ENCODE measurements at regions not wholly inside any gene's neighbourhood (a gene's known extent, or its start where the extent isn't known, plus 50 kb on each side); places are given as distances from the start of the nearest gene placed in this dataset.

GRCh38 chr3:68334367-68334986 lies 597.9 kb downstream of the TAFA4 start:
- DNase-seq (no peak), ATAC-seq (ENCODE audit: low read depth in 2 of 2) (no peak)
- Mint-ChIP-seq H3K4me1 (no peaks in the 10 kb centered on the region), H3K36me3 (no peaks in the 10 kb centered on the region), H3K4me3 (no peak overlapping the region), H3K27ac (no peak overlapping the region), H3K9me3 (peaks cover 0 to 12% (median 3%) of the 10 kb centered on the region in 7 donors), H3K27me3 (no peaks in the 10 kb centered on the region)

- no peak overlapping the region for H3K27ac Mint-ChIP-seq
These were observed 604.3 kb downstream of the TAFA4 start for GRCh38 chr3:68328049-68328448.

GRCh38 chr3:68315964-68316363 lies 616.4 kb downstream of the TAFA4 start:
- Mint-ChIP-seq H3K9me3 (peaks cover 0 to 20% (median 6%) of the 10 kb centered on the region in 7 donors), H3K27me3 (no peaks in the 10 kb centered on the region), H3K4me3 (no peak overlapping the region), H3K27ac (no peak overlapping the region), H3K4me1 (no peaks in the 10 kb centered on the region), H3K36me3 (no peaks in the 10 kb centered on the region)
- DNase-seq (no peak), ATAC-seq (ENCODE audit: low read depth in 2 of 2) (no peak)

More at GRCh38 chr3:68328049-68328448, 604.3 kb downstream of the TAFA4 start:
- Mint-ChIP-seq H3K9me3 (peaks cover 0 to 5% (median 0%) of the 10 kb centered on the region in 7 donors), H3K36me3 (no peaks in the 10 kb centered on the region), H3K4me1 (no peaks in the 10 kb centered on the region), H3K27me3 (no peaks in the 10 kb centered on the region), H3K4me3 (no peak overlapping the region)
- no peak for ATAC-seq (ENCODE audit: low read depth in 2 of 2)
- no peak for DNase-seq

- DNase-seq, result no peak
- Mint-ChIP-seq H3K9me3 (peaks cover 0 to 23% (median 6%) of the 10 kb centered on the region in 7 donors), H3K4me1 (no peaks in the 10 kb centered on the region), H3K36me3 (no peaks in the 10 kb centered on the region), H3K4me3 (no peak overlapping the region), H3K27me3 (no peaks in the 10 kb centered on the region), H3K27ac (no peak overlapping the region)
- ATAC-seq (ENCODE audit: low read depth in 2 of 2), result no peak
These were observed 616.8 kb downstream of the TAFA4 start for GRCh38 chr3:68315546-68315945.

GRCh38 chr3:68306571-68306970 lies 625.8 kb downstream of the TAFA4 start:
- peak overlapping the region in 1 of 8 donors; percentile 41 for H3K4me3 Mint-ChIP-seq
- H3K27ac Mint-ChIP-seq, result no peak overlapping the region
- no peak for DNase-seq

GRCh38 chr3:68295457-68295856 lies 636.9 kb downstream of the TAFA4 start:
- Mint-ChIP-seq H3K4me1 (no peaks in the 10 kb centered on the region), H3K27ac (no peak overlapping the region), H3K36me3 (no peaks in the 10 kb centered on the region), H3K27me3 (no peaks in the 10 kb centered on the region), H3K9me3 (peaks cover 0 to 5% (median 3%) of the 10 kb centered on the region in 7 donors), H3K4me3 (no peak overlapping the region)
- no peak for ATAC-seq (ENCODE audit: low read depth in 2 of 2)
- DNase-seq, result no peak

More at GRCh38 chr3:68306571-68306970, 625.8 kb downstream of the TAFA4 start:
- Mint-ChIP-seq H3K9me3 (peaks cover 0 to 8% (median 2%) of the 10 kb centered on the region in 7 donors), H3K27me3 (no peaks in the 10 kb centered on the region), H3K36me3 (no peaks in the 10 kb centered on the region), H3K4me1 (no peaks in the 10 kb centered on the region)
- no peak for ATAC-seq (ENCODE audit: low read depth in 2 of 2)

GRCh38 chr3:68290333-68290732 lies 635.9 kb upstream of the SUCLG2 start:
- H3K4me3 Mint-ChIP-seq, result no peak overlapping the region
- H3K4me1 Mint-ChIP-seq, result no peaks in the 10 kb centered on the region
- H3K27ac Mint-ChIP-seq, result no peak overlapping the region
- no peaks in the 10 kb centered on the region for H3K27me3 Mint-ChIP-seq
- ATAC-seq (ENCODE audit: low read depth in 2 of 2) (no peak), DNase-seq (no peak)
- H3K9me3 Mint-ChIP-seq, result peaks cover 0 to 3% (median 0%) of the 10 kb centered on the region in 7 donors
- H3K36me3 Mint-ChIP-seq, result no peaks in the 10 kb centered on the region

- Mint-ChIP-seq H3K4me1 (no peaks in the 10 kb centered on the region), H3K36me3 (no peaks in the 10 kb centered on the region), H3K9me3 (peaks cover 0 to 3% (median 0%) of the 10 kb centered on the region in 7 donors), H3K27me3 (no peaks in the 10 kb centered on the region), H3K27ac (peak overlapping the region in 1 of 6 donors; percentile 33), H3K4me3 (no peak overlapping the region)
- DNase-seq (no peak), ATAC-seq (ENCODE audit: low read depth in 2 of 2) (no peak)
These were observed 633.7 kb upstream of the SUCLG2 start for GRCh38 chr3:68288085-68288484.

GRCh38 chr3:68287101-68287500 lies 632.7 kb upstream of the SUCLG2 start:
- peaks cover 0 to 5% (median 0%) of the 10 kb centered on the region in 7 donors for H3K9me3 Mint-ChIP-seq
- no peak overlapping the region for H3K4me3 Mint-ChIP-seq
- H3K27me3 Mint-ChIP-seq, result no peaks in the 10 kb centered on the region
- H3K27ac Mint-ChIP-seq, result no peak overlapping the region
- DNase-seq, result no peak
- H3K36me3 Mint-ChIP-seq, result no peaks in the 10 kb centered on the region
- ATAC-seq (ENCODE audit: low read depth in 2 of 2), result no peak
- H3K4me1 Mint-ChIP-seq, result no peaks in the 10 kb centered on the region

- DNase-seq (no peak), ATAC-seq (ENCODE audit: low read depth in 2 of 2) (no peak)
- peaks cover 0 to 4% (median 0%) of the 10 kb centered on the region in 3 donors for H3K27me3 Mint-ChIP-seq
- peaks cover 0 to 4% (median 0%) of the 10 kb centered on the region in 7 donors for H3K9me3 Mint-ChIP-seq
- no peaks in the 10 kb centered on the region for H3K4me1 Mint-ChIP-seq
- no peak overlapping the region for H3K27ac Mint-ChIP-seq
- H3K4me3 Mint-ChIP-seq, result no peak overlapping the region
- H3K36me3 Mint-ChIP-seq, result no peaks in the 10 kb centered on the region
These were observed 619.9 kb upstream of the SUCLG2 start for GRCh38 chr3:68274286-68274685.

GRCh38 chr3:68271145-68271544 lies 616.7 kb upstream of the SUCLG2 start:
- Mint-ChIP-seq H3K36me3 (no peaks in the 10 kb centered on the region), H3K4me1 (no peaks in the 10 kb centered on the region), H3K9me3 (peaks cover 0 to 7% (median 0%) of the 10 kb centered on the region in 7 donors), H3K27me3 (no peaks in the 10 kb centered on the region), H3K27ac (no peak overlapping the region), H3K4me3 (no peak overlapping the region)
- DNase-seq (no peak), ATAC-seq (ENCODE audit: low read depth in 2 of 2) (no peak)

- no peaks in the 10 kb centered on the region for H3K36me3 Mint-ChIP-seq
- H3K4me3 Mint-ChIP-seq, result no peak overlapping the region
- ATAC-seq (ENCODE audit: low read depth in 2 of 2) (no peak), DNase-seq (no peak)
- no peaks in the 10 kb centered on the region for H3K4me1 Mint-ChIP-seq
- no peak overlapping the region for H3K27ac Mint-ChIP-seq
- peaks cover 0 to 6% (median 0%) of the 10 kb centered on the region in 7 donors for H3K9me3 Mint-ChIP-seq
- H3K27me3 Mint-ChIP-seq, result no peaks in the 10 kb centered on the region
These were observed 602.3 kb upstream of the SUCLG2 start for GRCh38 chr3:68256635-68257223.

- DNase-seq, result no peak
- peaks cover 0 to 4% (median 0%) of the 10 kb centered on the region in 7 donors for H3K9me3 Mint-ChIP-seq
- ATAC-seq (ENCODE audit: low read depth in 2 of 2), result no peak
- H3K4me1 Mint-ChIP-seq, result no peaks in the 10 kb centered on the region
- no peaks in the 10 kb centered on the region for H3K36me3 Mint-ChIP-seq
- peaks cover 0 to 3% (median 0%) of the 10 kb centered on the region in 3 donors for H3K27me3 Mint-ChIP-seq
- H3K27ac Mint-ChIP-seq, result no peak overlapping the region
- no peak overlapping the region for H3K4me3 Mint-ChIP-seq
These were observed 594.9 kb upstream of the SUCLG2 start for GRCh38 chr3:68249265-68249664.

- Mint-ChIP-seq H3K4me1 (no peaks in the 10 kb centered on the region), H3K27me3 (no peaks in the 10 kb centered on the region), H3K36me3 (no peaks in the 10 kb centered on the region), H3K9me3 (peaks cover 0 to 2% (median 0%) of the 10 kb centered on the region in 7 donors), H3K27ac (no peak overlapping the region), H3K4me3 (no peak overlapping the region)
- DNase-seq (no peak), ATAC-seq (ENCODE audit: low read depth in 2 of 2) (no peak)
These were observed 588.2 kb upstream of the SUCLG2 start for GRCh38 chr3:68242606-68243005.
